ENCODE measurements at regions not wholly inside any gene's neighbourhood (a gene's known extent, or its start where the extent isn't known, plus 50 kb on each side); places are given as distances from the start of the nearest gene placed in this dataset.

GRCh38 chr3:14262212-14262611 is 83.6 kb downstream of the LSM3 start:
- Histone ChIP-seq H3K27ac (no peak overlapping the region), H3K27me3 (no peaks in the 10 kb centered on the region), H3K9me3 (no peaks in the 10 kb centered on the region), H3K36me3 (no peaks in the 10 kb centered on the region), H3K4me3 (no peak overlapping the region), H3K4me1 (peaks cover 4% of the 10 kb centered on the region)
- DNase-seq, result no peak
- TF ChIP-seq CTCF (IDR thresholded peaks at IDR 0.05), result no peak
- intact Hi-C loops (cut with DNase I), result loop anchor here (5.0 kb wide), 1 partner anchor 205 kb away; no protein-coding TSS in a partner anchor
- peak; percentile 37 for ATAC-seq

DNA sequence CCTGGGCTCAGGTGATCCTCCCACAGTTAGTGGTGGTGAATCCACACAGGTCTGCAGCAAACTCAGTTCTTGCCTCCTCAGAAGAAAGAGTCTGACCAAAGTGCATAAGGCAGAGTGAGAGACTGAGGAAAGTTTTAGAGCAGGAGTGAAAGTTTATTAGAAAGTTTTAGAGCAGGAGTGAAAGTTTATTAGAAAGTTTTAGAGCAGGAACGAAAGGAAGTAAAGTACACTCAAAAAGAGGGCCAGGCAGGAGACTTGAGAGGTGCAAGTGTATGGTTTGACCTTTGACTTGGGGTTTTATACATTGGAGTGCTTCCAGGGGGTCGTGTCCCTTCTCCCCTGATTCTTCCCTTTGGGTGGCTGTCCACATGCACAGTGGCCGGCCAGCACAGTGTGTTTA is 84.2 kb downstream of the LSM3 start:
- TF ChIP-seq CTCF (IDR thresholded peaks at IDR 0.05), result no peak
- DNase-seq (no peak), ATAC-seq (no peak)
- Histone ChIP-seq H3K27me3 (no peaks in the 10 kb centered on the region), H3K4me3 (no peak overlapping the region), H3K36me3 (no peaks in the 10 kb centered on the region), H3K27ac (no peak overlapping the region), H3K4me1 (peaks cover 4% of the 10 kb centered on the region), H3K9me3 (no peaks in the 10 kb centered on the region)
- intact Hi-C loops (cut with DNase I), result loop anchor here (5.0 kb wide), 1 partner anchor 204 kb away; no protein-coding TSS in a partner anchor

DNA sequence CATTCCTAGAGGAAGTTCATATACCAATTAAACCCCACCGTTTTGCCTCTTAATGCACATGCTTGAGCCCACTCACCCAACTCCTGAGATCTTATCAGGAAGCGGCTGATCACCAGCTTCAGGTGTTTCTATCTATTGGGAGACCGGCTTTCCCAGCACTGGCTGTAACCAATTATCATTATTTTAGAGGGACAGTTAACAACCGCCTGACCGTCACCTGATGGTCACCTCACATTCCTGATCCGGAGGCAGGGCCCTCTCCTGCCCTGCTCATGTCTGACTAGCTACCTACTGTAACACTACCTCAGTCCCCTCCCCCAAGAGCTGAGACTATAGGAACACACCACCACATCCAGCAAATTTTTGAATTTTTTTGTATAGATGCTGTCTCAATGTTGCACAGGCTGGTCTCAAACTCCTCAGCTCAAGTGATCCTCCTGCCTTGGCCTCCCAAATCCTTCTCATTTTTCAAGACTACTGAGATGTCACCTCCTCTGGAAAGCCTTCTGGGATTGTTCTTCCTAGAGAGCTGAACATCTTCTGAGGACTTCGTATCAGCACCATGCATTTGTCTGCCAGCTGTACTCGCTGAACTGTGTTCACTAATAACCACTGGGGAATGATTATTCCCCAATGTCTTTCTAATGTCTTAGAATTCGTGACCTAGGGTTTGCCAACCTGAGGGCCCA is 84.8 kb downstream of the LSM3 start:
- H3K4me1 ChIP-seq, result peaks cover 4% of the 10 kb centered on the region
- no peaks in the 10 kb centered on the region for H3K27me3 ChIP-seq
- DNase-seq (no peak), ATAC-seq (no peak)
- intact Hi-C loops (cut with DNase I), result loop anchor here (5.0 kb wide), 1 partner anchor 204 kb away; no protein-coding TSS in a partner anchor
- TF ChIP-seq CTCF (IDR thresholded peaks at IDR 0.05), result no peak
- no peaks in the 10 kb centered on the region for H3K36me3 ChIP-seq
- no peak overlapping the region for H3K4me3 ChIP-seq
- H3K9me3 ChIP-seq, result no peaks in the 10 kb centered on the region
- no peak overlapping the region for H3K27ac ChIP-seq

DNA sequence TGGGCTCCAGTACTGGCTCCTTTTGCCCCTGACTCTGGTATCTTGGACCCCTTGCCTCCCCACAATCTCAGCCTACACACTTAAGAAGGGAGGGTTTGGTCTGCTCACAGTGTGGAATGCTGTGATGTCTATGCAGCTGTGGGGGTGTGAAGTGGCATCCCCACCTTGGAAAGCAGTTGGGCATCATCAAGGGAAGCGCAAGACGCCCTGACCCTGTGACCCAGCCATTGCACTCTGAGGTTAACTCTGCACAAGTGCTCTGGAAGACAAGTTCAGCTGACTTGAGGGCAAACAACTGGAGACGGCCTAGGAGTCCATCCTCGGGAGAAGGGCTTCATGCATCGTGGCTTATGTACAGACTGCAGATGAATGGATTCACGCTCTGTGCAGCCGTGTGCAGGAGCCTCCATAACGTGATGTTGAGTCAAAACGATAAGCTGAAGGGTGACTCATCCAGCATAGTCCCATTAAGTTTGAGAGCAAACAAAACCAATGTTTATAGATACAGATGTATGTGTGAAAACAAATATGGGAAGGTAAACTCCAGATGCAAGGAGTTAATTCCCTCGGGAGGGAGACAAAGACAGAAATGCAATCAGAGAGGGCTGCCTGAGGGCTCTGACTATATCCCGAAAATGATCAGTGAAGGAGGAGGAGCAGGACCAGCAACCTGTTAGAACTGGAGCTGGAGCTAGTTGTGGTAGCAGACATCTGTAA is 86.8 kb downstream of the LSM3 start:
- TF ChIP-seq CTCF (IDR thresholded peaks at IDR 0.05), result no peak
- Histone ChIP-seq H3K36me3 (no peaks in the 10 kb centered on the region), H3K4me1 (peaks cover 4% of the 10 kb centered on the region), H3K27ac (no peak overlapping the region), H3K9me3 (no peaks in the 10 kb centered on the region), H3K27me3 (no peaks in the 10 kb centered on the region), H3K4me3 (no peak overlapping the region)
- DNase-seq, result no peak
- intact Hi-C loops (cut with DNase I), result no loop called here
- no peak for ATAC-seq

GRCh38 chr3:14266361-14266760 is 87.7 kb downstream of the LSM3 start:
- Histone ChIP-seq H3K9me3 (no peaks in the 10 kb centered on the region), H3K4me1 (peaks cover 2% of the 10 kb centered on the region), H3K27ac (no peak overlapping the region), H3K4me3 (no peak overlapping the region), H3K36me3 (no peaks in the 10 kb centered on the region), H3K27me3 (no peaks in the 10 kb centered on the region)
- no peak for ATAC-seq
- DNase-seq, result no peak
- intact Hi-C loops (cut with DNase I), result no loop called here
- TF ChIP-seq CTCF (IDR thresholded peaks at IDR 0.05), result no peak

Measured in upper lobe of right lung (tissue), 1 donor.